ENCODE measurements at regions not wholly inside any gene's neighbourhood (a gene's known extent, or its start where the extent isn't known, plus 50 kb on each side); places are given as distances from the start of the nearest gene placed in this dataset.

DNA sequence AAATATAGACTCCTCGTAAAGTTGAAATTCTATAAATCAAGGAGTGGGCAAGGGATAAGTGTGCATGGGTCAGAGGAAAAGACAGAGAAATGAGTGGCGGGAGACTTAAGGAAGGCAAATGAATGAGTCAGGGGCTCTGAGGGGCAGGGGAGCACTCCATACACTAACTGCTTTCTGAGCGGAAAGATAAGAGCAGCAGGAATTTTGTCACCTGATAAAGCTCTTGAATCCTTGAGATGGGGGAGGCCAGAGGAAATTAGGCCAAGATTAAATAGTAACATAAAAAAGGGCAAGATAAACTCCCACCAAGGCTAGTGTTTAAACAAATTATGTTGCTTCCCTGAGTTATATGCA, 191.0 kb upstream of the S1PR3 start:
- ChIA-PET POLR2A (no interaction called here), CTCF (no interaction called here)
- Histone ChIP-seq H3K27me3 (ENCODE audit: control insufficient read depth, insufficient read depth, low read length) (no peaks in the 10 kb centered on the region), H3K36me3 (ENCODE audit: control insufficient read depth, insufficient read depth, low read length) (no peaks in the 10 kb centered on the region), H3K9me3 (ENCODE audit: control insufficient read depth, insufficient read depth, low read depth, low read length) (no peaks in the 10 kb centered on the region), H3K27ac (ENCODE audit: low read length) (no peak overlapping the region), H3K4me3 (ENCODE audit: low read depth in 2 of 2, low read length in 2 of 2) (no peak overlapping the region), H3K4me1 (ENCODE audit: control insufficient read depth, insufficient read depth, low read length) (no peaks in the 10 kb centered on the region)
- ATAC-seq = no peak
- TF ChIP-seq POLR2AphosphoS5 (IDR thresholded peaks at IDR 0.05; ENCODE audit: low read depth, low read length) = no peak
- no peak for TF ChIP-seq SIN3A (IDR thresholded peaks at IDR 0.05; ENCODE audit: borderline replicate concordance, insufficient read depth, low read depth, low read length)
- TF ChIP-seq TCF7L2 (IDR thresholded peaks at IDR 0.05; ENCODE audit: low read depth, low read length) = no peak
- no peak for TF ChIP-seq REST (IDR thresholded peaks at IDR 0.05; ENCODE audit: insufficient read depth in 1 of 2, low read depth in 2 of 2, low read length in 1 of 2)
- TF ChIP-seq CTCF (IDR thresholded peaks at IDR 0.05) = no peak
- intact Hi-C loops (cut with micrococcal nuclease; ENCODE audit: unreplicated experiment) = no loop called here
- no peak for DNase-seq (ENCODE audit: low read depth, low spot score)
- in situ Hi-C loops (cut with HindIII; ENCODE audit: low pct_unique_long_range_greater_than_20kb, low sequenced_read_pairs) = no loop called here
- no TSS peak for BruUV-seq (replicated peaks)

DNA sequence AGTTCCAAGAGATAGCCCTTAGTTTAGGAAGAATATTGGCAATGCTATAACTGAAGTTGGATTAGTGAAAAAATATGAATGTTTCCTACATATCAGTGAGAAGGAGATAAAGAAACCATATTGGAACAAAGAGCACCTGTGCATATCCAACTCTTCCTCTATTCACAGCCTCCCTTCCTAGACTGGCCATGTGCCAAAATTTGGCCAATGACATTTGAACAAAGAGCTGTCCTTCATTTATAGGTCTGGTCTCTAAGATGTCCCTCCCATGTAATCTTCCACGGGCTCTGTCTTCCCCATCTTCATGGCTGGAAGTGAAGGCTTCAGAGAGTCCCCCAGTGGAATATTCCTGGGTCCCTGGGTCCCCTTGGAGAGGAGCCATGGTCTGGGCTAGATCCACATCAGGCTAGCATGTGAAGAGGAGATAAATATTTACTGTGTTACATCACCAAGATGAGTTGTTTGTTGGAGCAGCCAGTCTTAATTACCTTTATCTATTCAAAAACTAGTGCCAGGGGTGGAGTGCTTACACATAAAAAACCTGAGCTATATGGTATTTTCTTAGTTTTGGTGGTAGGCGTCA, 190.0 kb upstream of the S1PR3 start:
- intact Hi-C loops (cut with micrococcal nuclease; ENCODE audit: unreplicated experiment) = no loop called here
- Histone ChIP-seq H3K4me1 (ENCODE audit: control insufficient read depth, insufficient read depth, low read length) (no peaks in the 10 kb centered on the region), H3K36me3 (ENCODE audit: control insufficient read depth, insufficient read depth, low read length) (no peaks in the 10 kb centered on the region), H3K4me3 (ENCODE audit: low read depth in 2 of 2, low read length in 2 of 2) (no peak overlapping the region), H3K9me3 (ENCODE audit: control insufficient read depth, insufficient read depth, low read depth, low read length) (no peaks in the 10 kb centered on the region), H3K27ac (ENCODE audit: low read length) (no peak overlapping the region), H3K27me3 (ENCODE audit: control insufficient read depth, insufficient read depth, low read length) (no peaks in the 10 kb centered on the region)
- in situ Hi-C loops (cut with HindIII; ENCODE audit: low pct_unique_long_range_greater_than_20kb, low sequenced_read_pairs) = no loop called here
- no peak for DNase-seq (ENCODE audit: low read depth, low spot score)
- BruUV-seq (replicated peaks) = no TSS peak
- no peak for ATAC-seq
- CTCF ChIA-PET = no interaction called here
- POLR2A ChIA-PET = no interaction called here
- TF ChIP-seq REST (IDR thresholded peaks at IDR 0.05; ENCODE audit: insufficient read depth in 1 of 2, low read depth in 2 of 2, low read length in 1 of 2) (no peak), CTCF (IDR thresholded peaks at IDR 0.05) (no peak)
